NB4 (cell line): ENCODE measurements at regions not wholly inside any gene's neighbourhood (a gene's known extent, or its start where the extent isn't known, plus 50 kb on each side); places are given as distances from the start of the nearest gene placed in this dataset.

ENCODE experiments used
- MYC ChIP-seq: IDR thresholded peaks from 2 replicates; pipeline ENCODE4 v1.6.1; 2011; ENCODE audit warnings: low read depth, low read length
- TF ChIP-seq, protein P1 (sequence below): IDR thresholded peaks from one replicate; pipeline ENCODE4 v1.5.1; 2012; ENCODE audit warnings: low read depth, low read length
- TF ChIP-seq, protein P2 (sequence below): IDR thresholded peaks from 2 replicates; pipeline ENCODE4 v1.6.1; 2011; ENCODE audit warnings: low read depth, low read length

GRCh38 chr3:5441401-5441800 lies 253.9 kb downstream of the EDEM1 start:
- TF ChIP-seq, protein P1, sequence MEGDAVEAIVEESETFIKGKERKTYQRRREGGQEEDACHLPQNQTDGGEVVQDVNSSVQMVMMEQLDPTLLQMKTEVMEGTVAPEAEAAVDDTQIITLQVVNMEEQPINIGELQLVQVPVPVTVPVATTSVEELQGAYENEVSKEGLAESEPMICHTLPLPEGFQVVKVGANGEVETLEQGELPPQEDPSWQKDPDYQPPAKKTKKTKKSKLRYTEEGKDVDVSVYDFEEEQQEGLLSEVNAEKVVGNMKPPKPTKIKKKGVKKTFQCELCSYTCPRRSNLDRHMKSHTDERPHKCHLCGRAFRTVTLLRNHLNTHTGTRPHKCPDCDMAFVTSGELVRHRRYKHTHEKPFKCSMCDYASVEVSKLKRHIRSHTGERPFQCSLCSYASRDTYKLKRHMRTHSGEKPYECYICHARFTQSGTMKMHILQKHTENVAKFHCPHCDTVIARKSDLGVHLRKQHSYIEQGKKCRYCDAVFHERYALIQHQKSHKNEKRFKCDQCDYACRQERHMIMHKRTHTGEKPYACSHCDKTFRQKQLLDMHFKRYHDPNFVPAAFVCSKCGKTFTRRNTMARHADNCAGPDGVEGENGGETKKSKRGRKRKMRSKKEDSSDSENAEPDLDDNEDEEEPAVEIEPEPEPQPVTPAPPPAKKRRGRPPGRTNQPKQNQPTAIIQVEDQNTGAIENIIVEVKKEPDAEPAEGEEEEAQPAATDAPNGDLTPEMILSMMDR = no peak
- no peak for TF ChIP-seq MYC
- TF ChIP-seq, protein P2, sequence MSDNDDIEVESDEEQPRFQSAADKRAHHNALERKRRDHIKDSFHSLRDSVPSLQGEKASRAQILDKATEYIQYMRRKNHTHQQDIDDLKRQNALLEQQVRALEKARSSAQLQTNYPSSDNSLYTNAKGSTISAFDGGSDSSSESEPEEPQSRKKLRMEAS = no peak
